ENCODE measurements at regions not wholly inside any gene's neighbourhood (a gene's known extent, or its start where the extent isn't known, plus 50 kb on each side); places are given as distances from the start of the nearest gene placed in this dataset.

DNA sequence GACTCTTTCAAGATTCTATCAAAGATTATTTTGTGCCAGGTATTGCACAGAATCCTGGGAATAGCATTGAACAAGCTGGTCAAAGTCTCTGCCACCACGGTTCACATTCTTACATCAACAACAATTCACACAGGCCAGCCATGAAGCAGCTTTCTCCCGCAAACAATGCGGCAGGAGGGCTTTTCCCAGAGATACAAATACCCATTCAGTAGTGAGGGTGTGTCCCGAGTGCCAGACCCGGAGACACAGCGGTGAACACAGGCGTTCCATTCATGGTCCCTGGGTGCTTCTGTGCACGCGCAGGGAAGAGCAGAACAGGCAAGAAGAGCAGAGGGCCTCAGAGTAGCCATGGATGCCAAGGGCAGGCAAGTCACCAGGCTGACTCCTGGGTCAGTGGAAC, 83.3 kb upstream of the PDE10A start:
- H3F3A ChIP-seq (ENCODE audit: low read length, unreplicated experiment) = no peaks in the 10 kb centered on the region
- H2AFZ ChIP-seq (ENCODE audit: low read length) = no peak overlapping the region
- no peak for DNase-seq
- intact Hi-C loops (cut with micrococcal nuclease) = no loop called here
- H3K27me3 ChIP-seq (ENCODE audit: low read length) = no peaks in the 10 kb centered on the region
- no TSS peak for BruUV-seq (replicated peaks)
- no peaks in the 10 kb centered on the region for H3K9me2 ChIP-seq (replicated peaks; ENCODE audit: low read length)
- no peak overlapping the region for H3K27ac ChIP-seq (ENCODE audit: low read length)
- no peak overlapping the region for H3K4me2 ChIP-seq (ENCODE audit: low read length)
- H3K79me2 ChIP-seq (ENCODE audit: low read length) = no peaks in the 10 kb centered on the region
- TF ChIP-seq EZH2phosphoT487 (IDR thresholded peaks at IDR 0.05; ENCODE audit: borderline replicate concordance, low read length) = no peak
- TF ChIP-seq, protein P1, sequence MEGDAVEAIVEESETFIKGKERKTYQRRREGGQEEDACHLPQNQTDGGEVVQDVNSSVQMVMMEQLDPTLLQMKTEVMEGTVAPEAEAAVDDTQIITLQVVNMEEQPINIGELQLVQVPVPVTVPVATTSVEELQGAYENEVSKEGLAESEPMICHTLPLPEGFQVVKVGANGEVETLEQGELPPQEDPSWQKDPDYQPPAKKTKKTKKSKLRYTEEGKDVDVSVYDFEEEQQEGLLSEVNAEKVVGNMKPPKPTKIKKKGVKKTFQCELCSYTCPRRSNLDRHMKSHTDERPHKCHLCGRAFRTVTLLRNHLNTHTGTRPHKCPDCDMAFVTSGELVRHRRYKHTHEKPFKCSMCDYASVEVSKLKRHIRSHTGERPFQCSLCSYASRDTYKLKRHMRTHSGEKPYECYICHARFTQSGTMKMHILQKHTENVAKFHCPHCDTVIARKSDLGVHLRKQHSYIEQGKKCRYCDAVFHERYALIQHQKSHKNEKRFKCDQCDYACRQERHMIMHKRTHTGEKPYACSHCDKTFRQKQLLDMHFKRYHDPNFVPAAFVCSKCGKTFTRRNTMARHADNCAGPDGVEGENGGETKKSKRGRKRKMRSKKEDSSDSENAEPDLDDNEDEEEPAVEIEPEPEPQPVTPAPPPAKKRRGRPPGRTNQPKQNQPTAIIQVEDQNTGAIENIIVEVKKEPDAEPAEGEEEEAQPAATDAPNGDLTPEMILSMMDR (conservative IDR thresholded peaks at IDR 0.05; ENCODE audit: low read depth, low read length) = no peak
- no peaks in the 10 kb centered on the region for H4K20me1 ChIP-seq (ENCODE audit: low read length)
- no peak overlapping the region for H3K9ac ChIP-seq (ENCODE audit: low read length)
- ChIA-PET POLR2A (ENCODE audit: unreplicated experiment) (no interaction called here), CTCF (no interaction called here)
- no peaks in the 10 kb centered on the region for H3K36me3 ChIP-seq (ENCODE audit: low read depth, low read length)
- ATAC-seq = no peak
- H3K9me3 ChIP-seq (ENCODE audit: low read length) = no peaks in the 10 kb centered on the region
- no peak overlapping the region for H3K4me3 ChIP-seq (ENCODE audit: low read length)
- H3K4me1 ChIP-seq (ENCODE audit: insufficient read depth, low read length) = no peaks in the 10 kb centered on the region

DNA sequence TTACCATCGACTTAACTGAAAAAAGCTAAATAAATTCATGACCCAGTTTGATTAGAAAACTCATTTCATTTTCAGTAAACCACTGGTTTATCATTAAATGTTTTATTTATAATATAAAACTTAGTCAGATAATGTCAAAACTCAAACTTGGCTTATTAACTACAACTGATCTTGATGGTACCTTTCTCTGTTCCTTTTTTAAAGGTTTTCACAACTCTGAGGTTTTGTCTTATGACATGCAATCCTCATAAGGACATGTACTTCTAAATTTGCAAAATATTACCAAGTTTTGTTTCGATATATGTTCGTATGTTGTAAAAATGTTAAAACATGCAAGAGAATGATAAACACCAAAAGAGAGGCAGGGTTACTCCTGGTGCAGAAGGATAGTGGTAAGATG, 82.5 kb upstream of the PDE10A start:
- ChIA-PET POLR2A (ENCODE audit: unreplicated experiment) (no interaction called here), CTCF (no interaction called here)
- H3K27ac ChIP-seq (ENCODE audit: low read length) = no peak overlapping the region
- no peak for DNase-seq
- no peaks in the 10 kb centered on the region for H3F3A ChIP-seq (ENCODE audit: low read length, unreplicated experiment)
- ATAC-seq = no peak
- H3K4me1 ChIP-seq (ENCODE audit: insufficient read depth, low read length) = no peaks in the 10 kb centered on the region
- no peaks in the 10 kb centered on the region for H4K20me1 ChIP-seq (ENCODE audit: low read length)
- BruUV-seq (replicated peaks) = no TSS peak
- no peaks in the 10 kb centered on the region for H3K79me2 ChIP-seq (ENCODE audit: low read length)
- H3K9me3 ChIP-seq (ENCODE audit: low read length) = no peaks in the 10 kb centered on the region
- H3K36me3 ChIP-seq (ENCODE audit: low read depth, low read length) = no peaks in the 10 kb centered on the region
- no peak overlapping the region for H2AFZ ChIP-seq (ENCODE audit: low read length)
- H3K9ac ChIP-seq (ENCODE audit: low read length) = no peak overlapping the region
- TF ChIP-seq, protein P1 (conservative IDR thresholded peaks at IDR 0.05; ENCODE audit: low read depth, low read length) = no peak
- no peak for TF ChIP-seq EZH2phosphoT487 (IDR thresholded peaks at IDR 0.05; ENCODE audit: borderline replicate concordance, low read length)
- no peak for TF ChIP-seq EZH2 (IDR thresholded peaks at IDR 0.05; ENCODE audit: low read length, unreplicated experiment)
- H3K4me2 ChIP-seq (ENCODE audit: low read length) = no peak overlapping the region
- intact Hi-C loops (cut with micrococcal nuclease) = no loop called here
- no peaks in the 10 kb centered on the region for H3K27me3 ChIP-seq (ENCODE audit: low read length)
- no peaks in the 10 kb centered on the region for H3K9me2 ChIP-seq (replicated peaks; ENCODE audit: low read length)
- no peak overlapping the region for H3K4me3 ChIP-seq (ENCODE audit: low read length)

DNA sequence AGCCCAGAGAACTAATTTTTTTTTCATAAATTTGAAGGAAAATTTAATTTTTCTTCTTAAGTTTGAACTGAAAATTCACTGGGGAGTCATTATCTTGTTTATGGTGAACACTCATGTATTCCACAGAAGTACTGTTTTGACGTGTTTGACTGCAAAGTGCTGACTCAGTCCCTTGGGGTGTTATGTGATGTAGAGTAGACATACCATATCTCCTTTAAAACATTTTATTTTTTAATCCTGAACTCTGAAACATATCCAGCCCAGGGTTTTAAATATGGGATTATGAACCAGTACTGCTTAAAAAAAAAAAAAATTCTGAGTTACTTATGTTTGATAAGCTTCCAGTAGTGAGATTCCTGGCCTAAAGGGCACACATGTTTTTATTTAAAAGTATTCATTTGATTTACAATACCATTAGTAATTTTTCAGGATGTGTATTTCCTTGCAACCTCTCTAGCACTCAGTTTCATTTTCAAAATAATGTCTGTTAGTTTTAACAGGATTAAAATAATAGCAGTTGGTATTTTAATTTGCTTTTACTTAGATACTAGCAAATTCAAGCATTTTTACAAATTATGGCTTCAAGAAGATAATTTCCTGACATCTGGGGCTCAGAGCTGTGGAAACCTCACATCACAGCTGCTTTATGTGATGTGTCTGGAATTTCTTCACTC, 81.7 kb upstream of the PDE10A start:
- CTCF ChIA-PET = no interaction called here
- H3K27ac ChIP-seq (ENCODE audit: low read length) = no peak overlapping the region
- no peaks in the 10 kb centered on the region for H3K27me3 ChIP-seq (ENCODE audit: low read length)
- H3K36me3 ChIP-seq (ENCODE audit: low read depth, low read length) = no peaks in the 10 kb centered on the region
- H3K79me2 ChIP-seq (ENCODE audit: low read length) = no peaks in the 10 kb centered on the region
- no peaks in the 10 kb centered on the region for H3K9me3 ChIP-seq (ENCODE audit: low read length)
- no peak overlapping the region for H3K4me2 ChIP-seq (ENCODE audit: low read length)
- no peaks in the 10 kb centered on the region for H3K9me2 ChIP-seq (replicated peaks; ENCODE audit: low read length)
- no peak overlapping the region for H3K9ac ChIP-seq (ENCODE audit: low read length)
- BruUV-seq (replicated peaks) = no TSS peak
- H4K20me1 ChIP-seq (ENCODE audit: low read length) = no peaks in the 10 kb centered on the region
- POLR2A ChIA-PET (ENCODE audit: unreplicated experiment) = no interaction called here
- no peaks in the 10 kb centered on the region for H3K4me1 ChIP-seq (ENCODE audit: insufficient read depth, low read length)
- no peaks in the 10 kb centered on the region for H3F3A ChIP-seq (ENCODE audit: low read length, unreplicated experiment)
- H2AFZ ChIP-seq (ENCODE audit: low read length) = no peak overlapping the region
- intact Hi-C loops (cut with micrococcal nuclease) = no loop called here
- DNase-seq (no peak), ATAC-seq (no peak)
- TF ChIP-seq, protein P1 (conservative IDR thresholded peaks at IDR 0.05; ENCODE audit: low read depth, low read length) = no peak
- TF ChIP-seq EZH2phosphoT487 (IDR thresholded peaks at IDR 0.05; ENCODE audit: borderline replicate concordance, low read length) = no peak
- TF ChIP-seq EZH2 (IDR thresholded peaks at IDR 0.05; ENCODE audit: low read length, unreplicated experiment) = no peak
- no peak overlapping the region for H3K4me3 ChIP-seq (ENCODE audit: low read length)
